Right lung (tissue), 2 donors: ENCODE measurements at regions not wholly inside any gene's neighbourhood (a gene's known extent, or its start where the extent isn't known, plus 50 kb on each side); places are given as distances from the start of the nearest gene placed in this dataset.
"Not testable (repeated sequence)": the region's sequence is repeated elsewhere in the genome, so short reads cannot be mapped to it uniquely, and the experiment has no call there.

Source experiments
- DNase-seq, 2 donors: peaks; one replicate each; pipeline ENCODE4 v3.0.0-alpha.2; 2013

- no peak for DNase-seq
Observed at GRCh38 chr6:159522877-159523547, 170.0 kb downstream of the SOD2 start.

GRCh38 chr6:159521962-159522361 lies 171.1 kb downstream of the SOD2 start:
- DNase-seq: no peak

- no peak for DNase-seq
Observed at GRCh38 chr6:159520002-159520401, 173.0 kb downstream of the SOD2 start.

GRCh38 chr6:159515811-159516210 lies 177.2 kb downstream of the SOD2 start:
- not testable (repeated sequence) for DNase-seq

- DNase-seq: no peak
Observed at GRCh38 chr6:159513914-159514313, 179.1 kb downstream of the SOD2 start.

DNA sequence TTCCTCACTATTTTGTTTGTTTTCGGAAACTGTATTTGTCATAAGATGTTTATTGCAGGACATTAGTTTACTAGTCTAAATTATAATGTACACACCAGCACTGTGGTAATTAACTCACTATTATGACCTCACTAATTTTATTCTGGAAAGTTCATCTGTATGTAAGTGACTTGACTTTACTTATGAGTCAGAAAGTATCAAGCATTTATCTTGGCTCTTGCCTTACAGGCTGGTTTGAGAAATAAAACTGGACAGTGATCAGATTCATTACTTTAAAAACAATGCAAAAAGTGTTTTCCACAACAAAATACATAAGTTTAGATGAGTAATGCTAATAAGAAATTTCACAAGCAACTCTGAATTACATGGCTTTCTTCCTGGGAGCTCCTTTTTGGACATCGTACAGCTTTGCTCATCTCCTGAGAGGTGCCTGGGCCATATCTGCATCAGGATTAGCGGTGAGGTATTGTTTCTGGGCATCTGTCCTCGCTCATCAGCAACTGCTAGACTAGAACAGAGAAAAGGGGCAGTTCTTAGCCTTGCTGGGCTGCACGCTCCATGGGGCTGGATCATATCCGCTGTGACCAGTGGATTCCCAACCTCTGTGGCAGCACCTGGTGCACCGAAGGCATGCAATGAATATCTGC lies 179.8 kb downstream of the SOD2 start:
- no peak for DNase-seq

- no peak for DNase-seq
Observed at GRCh38 chr6:159512571-159512970, 180.5 kb downstream of the SOD2 start.

- no peak for DNase-seq
Observed at GRCh38 chr6:159512104-159512503, 180.9 kb downstream of the SOD2 start.

- DNase-seq: no peak
Observed at GRCh38 chr6:159510141-159510540, 182.9 kb downstream of the SOD2 start.

- no peak for DNase-seq
Observed at GRCh38 chr6:159508931-159509330, 184.1 kb downstream of the SOD2 start.

DNA sequence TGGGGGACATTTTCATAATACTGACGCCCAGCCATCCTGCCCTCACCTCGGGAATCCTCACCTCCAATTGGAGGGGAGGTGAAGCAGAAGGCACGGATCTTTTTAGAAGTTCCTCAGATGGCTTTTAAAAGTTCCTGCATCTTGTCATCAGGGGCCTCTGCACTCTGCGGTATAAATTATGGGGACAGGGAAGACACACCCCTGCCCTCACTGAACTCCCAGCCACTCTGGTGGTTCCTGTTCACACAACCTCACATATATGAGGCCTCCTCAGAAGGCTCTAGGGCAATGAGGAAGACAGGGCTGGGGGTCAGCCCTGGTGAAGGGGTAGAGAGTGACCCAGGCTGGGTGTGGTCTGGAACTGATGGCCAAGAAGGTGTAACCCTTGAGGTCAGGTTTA lies 187.0 kb downstream of the SOD2 start:
- no peak for DNase-seq

DNA sequence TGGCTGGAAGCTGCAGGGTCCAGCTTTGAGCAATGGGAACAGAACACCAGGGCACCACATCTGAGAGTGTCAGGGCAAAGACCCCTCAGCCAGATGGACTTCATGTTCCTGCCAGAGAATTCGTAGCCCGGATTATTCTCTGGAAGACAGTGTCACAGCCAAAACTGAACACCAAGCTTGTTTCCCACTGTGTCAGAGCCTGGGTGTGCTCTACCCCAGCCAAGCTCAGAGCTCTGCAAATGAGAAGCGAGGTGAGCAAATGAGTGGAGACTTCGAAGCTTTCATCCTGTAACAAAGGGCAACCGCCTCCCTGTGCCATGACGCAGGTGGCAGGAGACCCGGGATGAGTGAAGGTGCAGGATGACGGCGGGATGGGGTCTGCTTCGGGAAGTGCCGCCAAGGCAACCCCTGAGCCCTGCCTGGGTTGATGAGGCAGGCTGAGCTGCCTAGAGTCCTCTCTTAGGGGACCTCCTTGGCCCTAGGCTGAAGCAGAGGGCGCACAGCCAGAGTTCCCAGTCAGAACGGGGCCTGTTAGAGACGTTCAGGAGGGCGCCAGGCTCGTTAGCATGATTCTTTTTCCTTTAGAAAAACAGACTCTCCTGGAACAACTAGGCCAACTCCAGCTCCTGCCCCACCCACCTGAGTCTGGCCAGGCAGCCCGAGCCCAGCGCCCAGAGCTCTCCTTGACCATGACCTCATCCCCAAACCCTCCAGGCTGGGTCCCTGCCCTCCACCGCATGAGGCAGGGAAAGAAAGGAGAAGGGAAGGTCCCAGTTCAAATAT lies 187.7 kb downstream of the SOD2 start:
- DNase-seq: no peak

DNA sequence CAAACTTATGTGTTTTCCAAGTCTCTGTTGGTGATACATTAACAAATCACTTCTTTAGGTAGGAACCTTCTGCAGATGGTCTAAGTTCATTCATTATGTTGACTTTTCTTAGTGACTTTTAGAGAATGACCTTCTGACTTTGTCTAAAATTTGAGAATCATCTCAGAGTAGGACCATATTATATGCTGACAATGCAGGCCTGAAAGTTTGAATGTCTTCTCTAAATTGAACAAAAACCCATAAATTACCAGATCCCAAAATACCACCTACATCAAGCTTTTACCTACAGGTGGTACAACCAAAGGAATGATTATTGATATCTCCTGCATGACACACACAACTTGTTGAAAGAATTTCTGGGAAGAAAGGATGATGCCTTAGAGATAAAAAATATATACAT lies 191.5 kb downstream of the SOD2 start:
- no peak for DNase-seq

GRCh38 chr6:159499034-159499433 lies 194.0 kb downstream of the SOD2 start:
- no peak for DNase-seq

GRCh38 chr6:159494586-159494972 lies 198.5 kb downstream of the SOD2 start:
- no peak for DNase-seq

- no peak for DNase-seq
Observed at GRCh38 chr6:159493898-159494585, 199.0 kb downstream of the SOD2 start.

DNA sequence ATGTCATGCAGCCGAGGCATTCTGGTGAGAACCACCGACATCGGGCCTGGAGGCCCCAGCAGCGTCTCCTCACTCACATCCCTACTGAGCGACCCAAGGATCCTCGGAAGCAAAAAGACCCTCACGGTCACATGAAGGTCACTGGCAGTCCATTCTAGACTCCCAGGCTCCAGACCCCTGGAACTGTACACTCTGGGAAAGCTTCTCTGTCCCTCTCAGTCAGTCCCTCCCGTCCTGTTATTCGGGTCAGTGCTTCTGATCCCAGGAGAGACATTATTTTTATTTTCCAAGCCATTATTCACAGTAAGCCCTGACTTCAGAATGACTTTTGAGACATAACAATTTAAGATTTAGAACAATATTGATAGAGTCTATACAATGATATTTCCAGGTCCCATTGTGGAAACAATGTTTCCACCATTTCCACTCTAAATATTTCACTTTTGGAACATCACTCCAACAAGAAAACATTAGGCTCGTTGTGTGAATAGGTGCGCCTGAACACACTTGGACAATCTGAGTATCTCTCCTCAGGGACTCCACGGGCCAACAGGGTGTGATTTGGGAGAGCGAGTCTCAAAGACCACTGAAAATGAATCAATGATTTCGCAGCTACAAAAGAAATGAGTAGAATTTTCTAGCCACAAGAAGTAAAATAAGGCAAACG lies 199.7 kb downstream of the SOD2 start:
- DNase-seq: no peak

GRCh38 chr6:159490298-159490937 lies 202.6 kb downstream of the SOD2 start:
- peak; percentile 11 to 14 for DNase-seq

GRCh38 chr6:159487636-159488035 lies 205.4 kb downstream of the SOD2 start:
- DNase-seq: no peak

DNA sequence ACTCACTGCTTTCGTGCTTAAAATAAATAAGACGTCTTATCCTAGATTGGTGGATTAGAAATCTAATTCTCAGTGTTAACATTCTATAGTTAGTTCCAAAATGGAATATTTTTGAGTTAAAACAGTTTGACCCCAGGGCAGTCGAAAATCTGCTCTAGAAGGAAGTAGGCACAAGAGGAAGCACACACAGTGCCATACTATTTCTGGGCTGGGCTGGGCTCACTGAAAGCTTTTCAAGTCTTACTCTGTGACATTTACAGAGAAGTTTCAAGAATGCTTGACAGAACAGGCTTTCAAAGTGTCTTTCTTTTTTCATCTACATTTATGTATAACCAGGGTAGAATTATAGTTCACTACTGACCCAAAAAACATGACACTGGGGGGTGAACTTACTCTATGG lies 209.8 kb downstream of the SOD2 start:
- no peak for DNase-seq

GRCh38 chr6:159481897-159482296 lies 211.1 kb downstream of the SOD2 start:
- DNase-seq: no peak
